WI38 (cell line): ENCODE measurements at regions not wholly inside any gene's neighbourhood (a gene's known extent, or its start where the extent isn't known, plus 50 kb on each side); places are given as distances from the start of the nearest gene placed in this dataset.

ENCODE experiments used
- H3K4me3 ChIP-seq: 2 replicates; pipeline ENCODE4 v1.5.1; 2011; ENCODE audit warnings: low read depth, mild to moderate bottlenecking, control low read depth, low read length
- CTCF ChIP-seq: IDR thresholded peaks from 2 replicates; pipeline ENCODE4 v1.5.1; 2012; ENCODE audit warnings: low read depth, mild to moderate bottlenecking, control low read depth, low read length

- TF ChIP-seq CTCF = no peak
- H3K4me3 ChIP-seq = no peak overlapping the region
These were observed 62.2 kb upstream of the SOX6 start for GRCh38 chr11:16418428-16419097.

- no peak for TF ChIP-seq CTCF
- no peak overlapping the region for H3K4me3 ChIP-seq
These were observed 56.3 kb upstream of the SOX6 start for GRCh38 chr11:16412525-16413172.

- no peak for TF ChIP-seq CTCF
- H3K4me3 ChIP-seq = no peak overlapping the region
These were observed 54.1 kb upstream of the SOX6 start for GRCh38 chr11:16410479-16410878.

GRCh38 chr11:16408619-16409018 lies 52.3 kb upstream of the SOX6 start:
- no peak overlapping the region for H3K4me3 ChIP-seq
- TF ChIP-seq CTCF = no peak

- H3K4me3 ChIP-seq = no peak overlapping the region
- no peak for TF ChIP-seq CTCF
These were observed 49.9 kb upstream of the SOX6 start for GRCh38 chr11:16406226-16406625.
